H1 (cell line): ENCODE measurements at regions not wholly inside any gene's neighbourhood (a gene's known extent, or its start where the extent isn't known, plus 50 kb on each side); places are given as distances from the start of the nearest gene placed in this dataset.

Experiments
- GTF2F1 ChIP-seq: IDR thresholded peaks from 2 replicates; pipeline ENCODE4 v1.6.1; 2012; ENCODE audit warnings: low read depth, low read length, improper control_type of control experiment, borderline replicate concordance
- RBBP5 ChIP-seq: IDR thresholded peaks from 2 replicates; pipeline ENCODE4 v1.7.1; 2012; ENCODE audit warnings: low read depth, mild to moderate bottlenecking, inconsistent platforms, low read length, moderate library complexity, borderline replicate concordance
- RNF2 ChIP-seq: fragments of 200-900, 300-1000 bp; sonication (generic); IDR thresholded peaks from 2 replicates; pipeline ENCODE4 v1.7.1; 2016; ENCODE audit warnings: borderline replicate concordance, low read depth, mild to moderate bottlenecking, antibody characterized with exemption, low read length; ENCODE audit not compliant: poor library complexity, severe bottlenecking; ENCODE audit errors: missing control alignments
- SP2 ChIP-seq: IDR thresholded peaks from 2 replicates; pipeline ENCODE4 v1.6.1; 2012; ENCODE audit warnings: mild to moderate bottlenecking, low read length, inconsistent platforms
- SRF ChIP-seq: IDR thresholded peaks from 2 replicates; pipeline ENCODE4 v1.6.1; 2011; ENCODE audit warnings: mild to moderate bottlenecking, low read depth, low read length, moderate library complexity
- TBP ChIP-seq: IDR thresholded peaks from 2 replicates; pipeline ENCODE4 v1.6.1; 2011; ENCODE audit warnings: low read depth, low read length, improper control_type of control experiment
- TCF12 ChIP-seq: IDR thresholded peaks from 2 replicates; pipeline ENCODE4 v1.6.1; 2011; ENCODE audit warnings: low read depth, mild to moderate bottlenecking, low read length
- TF ChIP-seq, protein P1 (sequence below): IDR thresholded peaks from 2 replicates; pipeline ENCODE4 v1.6.1; 2012; ENCODE audit warnings: low read length, inconsistent platforms

- TF ChIP-seq RNF2 (no peak), SRF (no peak), SP2 (no peak), TCF12 (no peak), GTF2F1 (no peak), RBBP5 (no peak), TBP (no peak)
- TF ChIP-seq, protein P1, sequence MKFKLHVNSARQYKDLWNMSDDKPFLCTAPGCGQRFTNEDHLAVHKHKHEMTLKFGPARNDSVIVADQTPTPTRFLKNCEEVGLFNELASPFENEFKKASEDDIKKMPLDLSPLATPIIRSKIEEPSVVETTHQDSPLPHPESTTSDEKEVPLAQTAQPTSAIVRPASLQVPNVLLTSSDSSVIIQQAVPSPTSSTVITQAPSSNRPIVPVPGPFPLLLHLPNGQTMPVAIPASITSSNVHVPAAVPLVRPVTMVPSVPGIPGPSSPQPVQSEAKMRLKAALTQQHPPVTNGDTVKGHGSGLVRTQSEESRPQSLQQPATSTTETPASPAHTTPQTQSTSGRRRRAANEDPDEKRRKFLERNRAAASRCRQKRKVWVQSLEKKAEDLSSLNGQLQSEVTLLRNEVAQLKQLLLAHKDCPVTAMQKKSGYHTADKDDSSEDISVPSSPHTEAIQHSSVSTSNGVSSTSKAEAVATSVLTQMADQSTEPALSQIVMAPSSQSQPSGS, result no peak
Observed at GRCh38 chr10:63910806-63911205, 389.6 kb downstream of the REEP3 start (continued).
